ENCODE measurements at regions not wholly inside any gene's neighbourhood (a gene's known extent, or its start where the extent isn't known, plus 50 kb on each side); places are given as distances from the start of the nearest gene placed in this dataset.

- DNase-seq = no peak
These were observed 116.5 kb downstream of the ELAPOR2 start for GRCh38 chr7:86942995-86943394.

DNA sequence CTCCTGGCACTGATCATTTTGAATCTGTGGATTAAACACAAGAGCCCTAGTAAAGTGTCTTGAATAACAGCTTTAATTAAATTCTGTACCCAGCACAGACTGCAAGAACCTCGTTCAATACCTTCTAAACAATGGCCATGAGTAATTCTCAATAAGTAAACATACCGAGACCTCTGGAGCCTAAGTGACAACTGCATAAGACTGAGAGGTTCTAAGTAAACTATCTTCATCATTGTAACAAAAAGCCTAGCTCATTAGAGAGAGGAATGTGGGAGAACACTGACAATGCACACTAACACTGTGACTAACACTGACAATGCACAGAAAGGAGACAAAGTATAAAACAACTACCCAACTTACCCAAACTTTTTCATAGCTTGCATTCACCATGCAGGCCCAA, 117.4 kb downstream of the ELAPOR2 start:
- no peak for DNase-seq

- DNase-seq = peak; percentile 65
These were observed 120.1 kb downstream of the ELAPOR2 start for GRCh38 chr7:86939197-86939814.

GRCh38 chr7:86937363-86937878, 122.0 kb downstream of the ELAPOR2 start:
- no peak for DNase-seq

DNA sequence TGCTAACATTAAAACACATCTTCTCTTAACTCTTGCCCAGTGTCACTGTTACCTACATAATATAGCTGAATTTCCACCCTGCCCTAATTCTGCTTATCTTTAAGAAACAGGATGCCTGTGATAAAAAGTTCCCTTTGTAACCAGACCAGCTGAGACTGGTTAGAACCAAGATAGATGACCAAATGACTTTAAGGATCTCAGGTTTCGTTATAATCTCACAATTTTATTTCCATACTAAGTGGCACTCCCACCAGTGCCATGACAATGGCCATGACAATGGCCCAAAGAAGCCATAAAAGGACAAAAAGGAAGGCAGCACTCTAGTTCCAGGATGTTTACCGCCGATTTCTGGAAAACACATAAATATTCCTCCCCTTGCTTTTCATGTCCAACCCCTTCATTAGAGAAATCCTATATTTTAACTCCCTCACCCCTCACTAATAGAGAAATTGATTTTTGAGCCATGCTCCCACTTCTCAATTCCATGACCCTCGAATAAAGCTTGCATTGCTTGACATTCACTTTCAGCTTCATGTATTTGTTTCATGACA, 126.1 kb downstream of the ELAPOR2 start:
- no peak for DNase-seq

- DNase-seq = no peak
These were observed 127.4 kb downstream of the ELAPOR2 start for GRCh38 chr7:86932038-86932512.

- DNase-seq = no peak
These were observed 128.0 kb downstream of the ELAPOR2 start for GRCh38 chr7:86931439-86931838.

DNA sequence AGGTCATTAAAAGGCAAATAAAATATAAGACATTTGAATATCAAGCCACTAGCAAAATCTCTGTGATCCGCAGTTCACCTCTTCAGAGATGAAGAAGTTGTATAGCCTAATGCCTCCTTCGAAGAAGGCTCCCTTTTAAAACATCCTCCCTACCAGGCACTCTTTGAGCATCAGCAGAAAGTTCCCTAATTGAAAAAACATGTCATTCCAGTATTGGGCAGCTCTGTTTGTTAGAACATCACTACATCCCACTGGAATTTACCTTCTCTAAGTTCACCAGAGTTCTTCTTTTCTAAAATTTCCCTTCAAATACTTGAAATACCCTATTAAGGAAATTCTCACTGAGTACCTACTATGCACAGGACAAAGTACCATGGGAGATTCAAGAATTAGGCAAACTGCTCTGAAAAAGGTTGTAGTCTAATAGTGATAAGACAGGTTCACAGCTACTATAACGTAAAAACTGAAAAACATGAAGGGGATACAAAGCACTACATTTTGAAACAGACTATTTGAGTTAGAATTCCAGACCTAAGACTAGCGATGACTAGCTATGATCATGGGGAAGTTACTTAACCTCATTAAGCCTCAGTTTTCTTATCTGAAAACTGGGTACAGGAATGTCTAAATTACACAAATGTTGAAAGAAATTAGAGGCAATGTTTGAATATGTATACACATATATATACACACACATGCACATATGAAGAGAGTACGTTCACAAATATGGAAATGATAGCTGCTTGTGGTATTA, 128.7 kb downstream of the ELAPOR2 start:
- DNase-seq = no peak

DNA sequence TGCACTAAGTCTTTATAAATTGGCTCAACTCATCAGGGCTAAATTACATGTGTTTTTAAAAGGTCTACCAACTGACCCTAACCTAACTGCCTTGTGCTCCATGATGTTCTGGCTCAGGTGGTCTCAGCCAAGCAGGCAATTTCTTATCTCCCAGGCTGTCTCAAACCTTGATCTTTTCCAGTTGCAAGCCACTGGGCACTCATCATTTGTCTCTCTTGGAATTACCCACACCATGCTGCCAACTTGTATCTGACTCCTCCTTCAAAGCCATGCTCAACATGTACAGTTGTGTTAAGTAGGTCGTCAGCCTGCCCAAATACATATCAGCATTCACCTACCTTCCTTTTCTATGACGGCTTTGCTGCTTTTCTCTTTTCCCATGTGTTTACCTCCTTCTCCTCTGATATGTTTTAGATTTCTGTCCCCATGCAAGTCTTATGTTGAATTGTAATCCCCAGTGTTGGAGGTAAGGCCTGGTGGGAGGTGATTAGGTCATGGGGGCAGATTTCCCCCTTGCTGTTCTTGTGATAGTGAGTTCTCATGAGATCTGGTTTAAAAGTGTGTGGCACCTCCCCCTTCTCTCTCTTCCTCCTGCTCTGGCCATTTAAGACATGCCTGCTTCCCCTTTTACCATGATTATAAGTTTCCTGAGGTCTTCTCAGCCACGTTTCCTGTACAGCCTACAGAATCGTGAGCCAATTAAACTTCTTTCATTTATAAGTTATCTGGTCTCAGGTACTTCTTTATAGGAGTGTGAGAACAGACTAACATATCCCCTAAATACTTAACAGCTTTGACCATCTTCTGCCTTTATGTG, 130.0 kb downstream of the ELAPOR2 start:
- DNase-seq = peak; percentile 20

- no peak for DNase-seq
These were observed 131.1 kb downstream of the ELAPOR2 start for GRCh38 chr7:86928308-86928707.

DNA sequence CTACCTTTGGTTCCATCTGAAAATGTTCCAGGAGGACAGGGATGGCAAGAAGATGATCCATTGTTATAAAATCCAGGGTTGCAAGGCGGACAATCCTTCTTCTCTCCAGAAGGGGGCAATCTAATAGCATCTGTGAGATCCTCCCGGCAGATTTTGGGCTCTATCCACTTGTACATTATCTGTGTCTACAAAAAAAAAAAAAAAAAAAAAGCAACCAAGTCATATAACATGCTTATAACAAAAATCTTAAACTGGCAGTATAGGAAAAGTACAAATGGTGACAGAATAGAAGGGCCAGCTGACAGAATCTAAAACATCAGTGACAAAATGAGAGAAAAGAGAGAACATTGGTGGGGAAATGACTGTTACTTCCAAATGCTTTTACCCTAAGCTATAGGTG, 132.7 kb downstream of the ELAPOR2 start:
- DNase-seq = peak; percentile 58

DNA sequence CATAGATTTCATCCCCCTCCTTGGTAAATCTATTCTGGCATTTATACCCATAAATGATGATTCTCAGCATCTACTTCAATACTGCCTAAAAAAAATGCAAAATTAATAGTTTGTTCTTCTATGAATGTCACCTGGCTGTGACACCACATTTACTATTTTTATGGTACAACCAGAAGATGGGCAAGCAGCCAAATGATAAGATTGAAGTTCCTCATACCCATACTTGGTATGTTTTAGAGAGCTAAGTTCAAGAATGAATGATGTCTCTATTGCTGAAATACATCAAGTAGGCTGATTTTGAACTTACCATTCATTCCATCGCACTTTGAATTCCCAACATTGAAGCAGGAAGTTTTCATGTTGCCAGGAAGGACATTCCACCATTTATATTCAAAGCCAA, 134.2 kb downstream of the ELAPOR2 start:
- no peak for DNase-seq

GRCh38 chr7:86923527-86923926, 135.9 kb downstream of the ELAPOR2 start:
- no peak for DNase-seq

GRCh38 chr7:86920154-86920553, 139.3 kb downstream of the ELAPOR2 start:
- no peak for DNase-seq

GRCh38 chr7:86918245-86918644, 141.2 kb downstream of the ELAPOR2 start:
- no peak for DNase-seq

DNA sequence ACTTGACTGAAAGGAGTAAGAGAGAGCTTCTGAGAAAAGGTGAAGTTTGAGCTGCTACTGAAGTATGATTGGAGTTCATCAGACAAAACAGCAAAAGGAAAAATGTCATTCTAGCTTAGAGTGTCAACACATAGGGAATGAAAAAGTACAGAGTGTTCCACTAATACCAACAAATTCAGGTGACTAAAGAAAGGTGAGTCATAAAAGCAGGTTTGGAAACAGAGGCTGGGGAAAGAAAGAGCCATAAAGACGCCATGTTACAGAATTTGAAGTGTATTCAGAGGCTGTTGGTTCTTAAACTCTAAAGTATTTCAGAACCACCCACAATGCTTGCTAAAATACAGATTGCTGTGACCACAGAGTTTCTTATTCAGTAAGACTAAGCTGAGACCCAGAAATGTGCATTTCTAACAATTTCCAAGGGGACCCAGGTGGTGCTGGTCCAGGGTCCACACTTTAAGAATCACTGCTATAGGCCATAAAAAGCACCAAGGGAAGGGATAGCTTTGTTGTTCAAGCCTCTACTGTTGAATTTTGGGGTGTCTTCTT, 143.1 kb downstream of the ELAPOR2 start:
- DNase-seq = no peak

- DNase-seq = no peak
These were observed 144.9 kb downstream of the ELAPOR2 start for GRCh38 chr7:86914551-86914950.
